IMR-90 (cell line): ENCODE measurements at regions not wholly inside any gene's neighbourhood (a gene's known extent, or its start where the extent isn't known, plus 50 kb on each side); places are given as distances from the start of the nearest gene placed in this dataset.
A peak's percentile ranks its signal among the peaks of the same experiment; 100 is the strongest.

ENCODE experiments used
- CTCF ChIP-seq: conservative IDR thresholded peaks from 2 replicates; pipeline ENCODE4 v1.5.1; 2012; ENCODE audit warnings: mild to moderate bottlenecking, low read depth, low read length, improper control_type of control experiment
- ELK1 ChIP-seq: fragments of 150-350 bp; IDR thresholded peaks from 2 replicates; pipeline ENCODE4 v1.6.1; 2016; ENCODE audit warnings: low read depth, mild to moderate bottlenecking, low read length, moderate library complexity, borderline replicate concordance
- MAFK ChIP-seq: IDR thresholded peaks from 2 replicates; pipeline ENCODE4 v1.6.1; 2012; ENCODE audit warnings: low read depth, low read length, improper control_type of control experiment
- POLR2A ChIP-seq: IDR thresholded peaks from 2 replicates; pipeline ENCODE4 v1.6.1; 2012; ENCODE audit warnings: mild to moderate bottlenecking, low read depth, low read length

- no peak for TF ChIP-seq POLR2A
- TF ChIP-seq CTCF: peak; percentile 27; the same call in 1 of the 2 replicates
- TF ChIP-seq ELK1: no peak
- no peak for TF ChIP-seq MAFK
Observed at GRCh38 chr4:26150948-26151347, 169.9 kb upstream of the RBPJ start.
